ENCODE measurements at regions not wholly inside any gene's neighbourhood (a gene's known extent, or its start where the extent isn't known, plus 50 kb on each side); places are given as distances from the start of the nearest gene placed in this dataset.

GRCh38 chr3:147887797-147888196 is 478.6 kb downstream of the ZIC1 start:
- TF ChIP-seq POLR2A (IDR thresholded peaks at IDR 0.05) (no peak), EP300 (IDR thresholded peaks at IDR 0.05) (no peak)
